ENCODE measurements at regions not wholly inside any gene's neighbourhood (a gene's known extent, or its start where the extent isn't known, plus 50 kb on each side); places are given as distances from the start of the nearest gene placed in this dataset.
"Not testable (repeated sequence)": the region's sequence is repeated elsewhere in the genome, so short reads cannot be mapped to it uniquely, and the experiment has no call there.

DNA sequence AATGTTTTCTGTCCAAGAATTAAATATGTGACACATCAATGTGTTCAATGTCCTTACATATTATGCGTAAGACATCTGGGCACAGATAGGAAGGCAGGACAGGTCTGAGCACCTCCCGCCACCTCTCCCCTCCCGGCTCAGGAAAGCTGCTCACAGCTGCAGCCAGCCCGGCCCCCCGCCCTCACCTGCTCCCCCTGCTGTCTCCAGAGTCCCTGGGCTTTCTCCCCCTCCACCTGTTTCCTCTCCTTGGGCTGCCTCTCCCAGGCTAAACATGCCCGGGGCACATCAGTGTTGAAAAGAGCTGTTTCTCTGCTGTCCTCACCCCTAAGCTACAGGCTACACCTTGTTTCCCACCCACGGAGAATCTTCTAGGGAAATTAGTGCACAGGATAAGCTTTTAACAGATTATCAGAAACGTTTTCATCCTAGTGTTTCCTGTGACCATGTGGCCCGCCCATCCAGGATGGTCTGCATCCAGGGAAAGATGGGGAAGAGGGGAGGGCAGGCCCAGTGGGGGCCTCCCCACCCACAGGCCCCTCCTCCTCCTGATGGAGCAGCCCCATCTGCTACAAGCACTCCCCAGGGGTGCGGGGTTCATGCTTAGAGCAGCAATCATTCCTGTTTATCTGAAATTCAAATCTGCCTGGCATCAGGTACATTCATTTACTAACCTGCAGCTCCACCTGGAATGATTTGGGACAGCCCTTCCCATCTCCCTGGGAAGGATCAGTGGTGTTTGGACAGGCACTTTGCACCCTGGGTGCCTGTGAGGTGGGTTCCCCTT is 273.8 kb upstream of the SFSWAP start:
- no peak for DNase-seq (ENCODE audit: low read depth in 2 of 2)

DNA sequence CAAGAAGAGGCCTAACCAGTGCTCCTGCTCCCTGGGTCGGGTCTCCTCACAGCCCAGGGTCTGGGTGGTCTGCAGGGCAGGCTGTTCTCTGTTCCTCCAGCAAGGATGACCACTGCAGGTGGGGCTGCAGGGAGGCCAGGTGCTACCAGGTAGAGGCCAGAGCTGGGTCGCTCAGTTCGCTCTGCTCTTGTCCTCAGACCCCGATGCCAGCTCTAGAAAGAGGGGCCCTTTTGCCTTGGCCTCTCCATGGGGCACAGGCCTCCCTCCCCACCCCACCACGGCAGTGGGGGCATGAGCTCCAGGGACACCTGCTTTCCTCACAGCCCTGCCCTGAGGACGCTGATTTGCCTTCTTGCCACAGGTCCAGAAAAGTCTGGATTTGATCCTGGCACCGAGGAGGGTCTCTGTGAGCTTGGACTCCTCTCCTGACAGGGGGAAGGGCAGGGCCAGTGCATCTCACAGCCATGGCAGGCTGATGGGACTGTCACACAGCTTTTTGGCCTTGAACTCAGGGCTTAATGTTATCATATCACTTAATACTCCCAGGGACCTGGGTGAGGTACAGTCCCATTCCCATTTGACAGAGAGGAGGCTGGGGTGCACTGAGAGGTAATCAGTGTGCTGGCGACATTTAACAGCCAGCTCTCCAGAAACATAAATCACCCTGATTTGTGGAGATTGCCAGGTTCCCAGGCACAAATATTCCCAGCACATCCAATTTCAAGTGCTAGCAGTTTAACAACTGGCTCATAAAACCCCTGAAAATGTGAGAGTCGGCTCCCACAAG is 273.0 kb upstream of the SFSWAP start:
- no peak for DNase-seq (ENCODE audit: low read depth in 2 of 2)

DNA sequence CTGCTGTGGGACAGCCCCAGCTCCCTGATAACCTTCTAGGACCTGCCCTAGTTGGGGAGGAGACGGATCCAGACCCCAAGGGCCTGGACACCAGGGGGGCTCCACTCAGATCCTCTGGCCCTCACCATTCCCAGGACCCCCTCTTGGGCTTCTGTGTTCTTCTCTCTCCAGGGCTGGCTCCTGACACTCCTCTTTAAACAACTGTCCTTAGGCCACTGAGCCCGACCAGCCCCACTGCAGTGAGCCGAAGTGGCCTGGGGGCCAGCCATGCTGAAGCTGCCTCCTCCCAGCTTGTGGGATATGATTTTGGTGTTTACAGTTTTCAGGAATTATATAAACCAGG is 272.4 kb upstream of the SFSWAP start:
- DNase-seq (ENCODE audit: low read depth in 2 of 2), result not testable (repeated sequence)

DNA sequence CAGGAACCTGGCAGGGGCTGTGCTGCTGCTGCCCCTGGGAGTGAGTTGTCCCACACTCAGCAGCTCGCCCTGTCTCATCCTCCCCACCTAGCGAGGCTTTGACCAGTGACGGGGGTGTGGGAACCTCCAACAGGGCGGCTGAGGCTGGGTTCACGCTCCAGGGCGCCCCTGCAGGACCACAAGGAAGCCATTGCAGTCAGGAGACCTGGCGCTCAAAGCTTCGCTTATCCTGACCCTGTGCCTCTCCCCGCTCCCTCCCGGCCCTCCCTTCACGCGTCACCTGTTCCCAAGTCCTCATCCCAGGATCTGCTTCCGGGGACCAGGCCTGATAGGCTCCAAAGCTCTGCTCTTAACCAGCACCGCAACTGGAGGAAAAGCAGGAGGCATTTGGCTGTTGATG is 272.0 kb upstream of the SFSWAP start:
- no peak for DNase-seq (ENCODE audit: low read depth in 2 of 2)

DNA sequence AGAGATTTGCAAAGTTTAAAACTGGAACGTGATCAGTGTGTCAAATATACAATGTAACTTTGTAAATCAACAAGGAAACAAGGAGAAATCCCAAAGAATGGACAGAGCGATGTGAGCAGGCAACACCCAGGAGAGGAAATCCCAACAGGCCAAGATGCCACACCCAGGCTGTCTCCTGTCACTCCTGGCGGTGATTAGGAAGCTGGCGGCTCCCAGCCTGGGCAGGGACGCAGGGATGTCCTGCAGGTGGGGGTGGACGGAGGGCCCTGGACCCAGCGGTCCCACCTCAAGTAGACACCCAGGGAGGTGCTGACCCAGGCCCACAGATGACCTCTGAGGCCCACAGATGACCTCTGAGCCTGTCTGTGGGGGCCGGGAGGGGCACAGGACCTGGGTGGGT is 271.1 kb upstream of the SFSWAP start:
- not testable (repeated sequence) for DNase-seq (ENCODE audit: low read depth in 2 of 2)

DNA sequence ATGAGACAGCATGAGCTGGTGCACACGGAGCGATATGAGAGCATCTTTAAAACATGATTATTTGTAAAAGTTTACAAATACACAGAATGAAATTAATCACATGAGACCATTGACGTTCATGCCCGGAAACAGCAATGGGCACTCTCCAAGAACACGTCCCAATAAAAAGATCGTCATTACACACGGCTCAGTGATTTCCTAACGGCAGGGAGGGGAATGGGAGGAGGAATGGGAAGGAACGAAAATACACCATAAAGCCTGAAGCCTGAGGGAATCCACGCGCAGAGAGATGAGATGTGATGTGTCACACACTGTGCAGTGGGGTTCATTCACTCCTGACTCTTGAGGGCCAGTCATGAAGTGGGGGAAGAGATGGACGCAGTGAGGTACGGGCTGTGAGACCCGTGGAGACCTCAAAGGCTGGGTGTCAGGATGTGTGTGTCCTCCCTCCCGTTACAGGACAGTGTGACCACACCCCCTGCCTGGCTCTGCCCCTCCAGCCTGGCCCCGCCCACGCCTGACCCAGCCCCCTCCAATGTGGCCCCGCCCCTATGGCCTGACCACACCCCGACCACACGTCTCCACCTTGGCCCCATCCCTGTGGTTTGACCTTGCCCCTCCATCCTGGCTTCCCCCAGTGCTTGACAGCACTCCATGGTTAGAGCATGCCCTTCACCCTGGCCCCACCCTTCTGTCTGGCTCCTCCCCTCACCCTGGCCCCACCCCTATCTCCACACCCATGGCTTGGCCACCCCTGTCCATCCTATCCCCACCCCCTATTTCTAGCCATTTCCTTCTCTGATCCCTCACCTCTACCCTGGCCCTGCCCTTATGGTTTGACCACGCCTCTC is 270.5 kb upstream of the SFSWAP start:
- DNase-seq (ENCODE audit: low read depth in 2 of 2), result not testable (repeated sequence)

DNA sequence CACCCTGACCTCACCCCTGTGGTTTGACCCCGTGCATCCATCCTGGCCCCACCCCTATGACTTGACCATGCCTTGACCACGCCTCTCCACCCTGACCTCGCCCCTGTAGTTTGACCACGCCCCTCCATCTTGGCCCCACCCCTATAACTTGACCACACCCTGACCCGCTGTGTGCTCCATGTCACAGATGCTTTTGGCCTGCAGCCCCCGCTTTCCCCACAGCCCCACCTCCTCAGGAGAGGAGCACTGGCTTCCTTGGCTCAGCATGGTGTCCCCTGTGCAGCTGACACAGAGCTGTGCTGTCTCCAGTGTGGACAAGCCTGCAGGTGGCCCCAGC is 269.9 kb upstream of the SFSWAP start:
- DNase-seq (ENCODE audit: low read depth in 2 of 2), result no peak

DNA sequence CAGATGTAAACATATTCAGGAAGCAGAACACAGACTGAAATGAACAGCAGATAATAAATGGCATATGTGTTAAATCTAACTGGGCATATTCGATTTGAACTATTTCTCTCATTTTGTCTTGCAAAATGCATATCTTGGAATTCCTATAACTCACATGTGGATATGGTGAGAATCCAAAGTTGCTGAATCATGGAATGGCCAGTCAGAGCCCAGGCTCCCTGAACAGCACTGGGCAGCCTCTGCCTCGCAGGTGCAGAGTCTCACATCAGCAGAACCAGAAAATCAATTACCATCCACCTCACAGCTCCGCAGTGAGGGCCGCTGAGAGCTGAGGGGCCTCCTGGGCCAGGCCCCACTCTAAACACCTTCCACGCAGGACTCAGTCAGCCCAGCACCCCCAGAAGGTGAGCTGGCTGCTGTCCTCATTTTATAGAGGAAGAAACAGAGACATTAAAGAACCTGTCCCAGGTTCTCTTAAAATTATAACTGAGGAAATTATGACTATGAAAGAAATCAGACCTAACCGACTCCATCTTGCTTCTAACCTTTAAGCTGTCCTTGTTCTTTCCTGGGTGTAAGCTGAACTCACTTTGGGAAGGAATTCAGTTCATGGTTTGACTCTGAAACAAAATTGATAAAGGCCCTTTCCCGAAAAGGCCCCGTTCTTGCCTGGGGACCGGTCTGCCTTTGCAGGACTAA is 269.1 kb upstream of the SFSWAP start:
- DNase-seq (ENCODE audit: low read depth in 2 of 2), result no peak

DNA sequence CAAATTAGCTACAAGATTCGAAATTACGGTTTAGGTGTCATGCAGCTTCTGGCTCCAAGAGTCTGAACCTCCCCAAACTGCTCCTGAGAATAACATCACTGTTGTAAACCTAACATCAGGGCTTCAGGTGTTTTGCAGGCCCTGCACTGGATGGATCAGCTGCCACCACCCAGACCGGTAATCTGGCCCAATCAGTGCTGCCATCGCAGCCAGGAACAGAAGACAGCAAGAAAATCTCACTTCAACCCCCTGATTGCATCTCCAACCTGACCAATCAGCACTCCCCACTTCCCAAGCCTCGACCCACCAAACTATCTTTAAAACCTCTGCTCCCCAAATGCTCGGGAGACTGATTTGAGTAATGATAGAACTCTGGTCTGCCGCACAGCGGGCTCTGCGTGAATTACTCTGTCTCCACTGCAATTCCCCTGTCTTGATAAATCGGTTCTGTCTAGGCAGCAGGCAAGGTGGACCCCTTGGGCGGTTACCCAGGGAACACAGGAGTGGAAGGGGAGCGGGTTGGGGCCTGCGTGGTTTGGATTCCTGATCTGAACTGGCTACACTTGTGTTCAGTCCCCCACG is 268.5 kb upstream of the SFSWAP start:
- DNase-seq (ENCODE audit: low read depth in 2 of 2), result no peak

DNA sequence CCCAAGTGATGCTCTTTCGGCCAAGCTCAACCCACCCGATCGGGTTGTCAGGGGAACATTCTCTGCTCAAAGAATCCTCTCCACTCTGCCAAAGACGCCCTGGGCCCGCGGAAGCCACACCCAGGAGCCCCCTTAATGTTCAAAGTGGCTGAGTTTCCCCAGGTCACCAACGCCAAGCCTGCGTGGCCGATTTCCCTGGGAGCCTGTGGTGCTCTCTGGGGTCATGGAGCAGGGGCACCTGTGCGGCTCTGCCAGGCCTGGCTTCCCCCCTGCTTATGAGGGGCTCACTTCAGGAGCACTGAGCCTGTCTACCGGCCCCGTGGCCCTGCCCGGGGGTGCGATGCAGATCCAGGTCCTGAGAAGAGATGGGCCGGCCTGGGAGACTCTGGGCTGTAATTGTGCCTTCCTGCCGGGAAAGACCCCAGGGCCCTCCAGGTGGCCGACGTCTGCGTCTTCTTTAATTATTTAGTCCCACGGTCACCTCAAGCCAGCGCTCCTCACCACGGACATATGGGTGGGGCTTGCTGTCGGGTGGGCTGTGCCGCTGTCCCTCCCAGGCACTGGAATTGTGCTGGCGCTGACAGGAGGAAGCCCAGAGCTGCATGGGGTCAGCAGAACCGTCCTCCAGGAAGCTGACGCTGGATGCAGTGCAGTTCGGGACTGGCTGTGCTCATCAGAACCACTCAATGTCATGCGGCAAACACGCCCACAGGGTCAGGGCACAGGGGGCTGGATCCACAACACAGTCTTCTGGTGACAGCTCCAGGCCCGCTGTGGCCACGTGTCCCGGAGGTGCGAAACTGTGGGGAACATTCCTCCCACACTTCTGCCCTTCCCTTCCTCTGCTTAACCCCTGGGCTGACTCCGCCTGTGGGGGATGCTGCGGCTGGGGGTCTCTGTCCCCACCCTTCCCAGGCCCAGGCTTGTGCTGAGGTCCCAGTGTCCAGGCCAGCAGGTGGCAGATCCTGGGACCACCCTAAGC is 267.6 kb upstream of the SFSWAP start:
- no peak for DNase-seq (ENCODE audit: low read depth in 2 of 2)

DNA sequence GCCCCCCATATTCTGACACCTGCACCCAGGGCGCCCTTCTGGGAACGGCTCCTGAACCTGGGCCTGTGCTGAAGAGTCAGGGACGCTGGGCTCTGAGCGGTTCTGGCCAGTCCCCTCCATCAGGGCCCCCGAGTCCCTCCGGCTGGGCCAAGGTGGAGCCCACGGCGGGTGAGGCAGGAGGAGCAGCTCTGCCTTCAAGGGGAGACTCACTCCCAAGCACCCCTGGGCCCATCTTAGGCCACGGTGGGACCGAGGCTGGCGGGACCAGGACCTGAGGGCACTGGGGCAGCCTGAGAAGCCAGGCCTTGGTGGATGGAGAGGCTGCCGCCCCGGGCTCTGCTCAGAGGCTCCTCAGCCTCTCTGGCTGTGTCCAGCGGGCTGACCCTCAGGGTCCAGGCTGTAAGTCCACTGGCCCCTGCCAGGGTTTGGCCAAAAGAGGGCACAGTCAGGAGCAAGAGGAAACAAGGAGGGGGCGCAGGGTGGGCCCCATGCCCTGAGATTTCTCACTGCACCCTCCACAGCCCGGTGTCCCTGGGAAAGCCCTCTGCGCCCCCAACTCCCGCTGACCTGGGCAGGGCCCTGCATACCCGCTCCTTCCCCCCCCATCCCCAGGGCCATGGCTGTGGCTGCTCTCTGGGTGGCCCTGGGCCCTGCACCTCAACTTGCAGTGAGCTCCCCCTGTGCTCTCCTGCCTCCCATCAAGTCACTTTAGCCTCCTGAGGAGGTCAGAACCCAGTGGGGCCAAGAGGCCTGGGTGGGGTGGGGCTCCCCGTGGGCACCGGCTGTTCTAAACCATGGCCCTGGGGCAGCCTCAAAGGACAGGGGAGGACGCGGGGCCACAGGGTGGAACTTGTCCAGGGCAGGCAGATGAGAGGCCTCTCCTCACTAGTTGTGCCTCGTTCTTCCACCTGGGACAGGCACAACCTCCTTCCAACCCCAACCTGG is 266.4 kb upstream of the SFSWAP start:
- DNase-seq (ENCODE audit: low read depth in 2 of 2), result no peak

DNA sequence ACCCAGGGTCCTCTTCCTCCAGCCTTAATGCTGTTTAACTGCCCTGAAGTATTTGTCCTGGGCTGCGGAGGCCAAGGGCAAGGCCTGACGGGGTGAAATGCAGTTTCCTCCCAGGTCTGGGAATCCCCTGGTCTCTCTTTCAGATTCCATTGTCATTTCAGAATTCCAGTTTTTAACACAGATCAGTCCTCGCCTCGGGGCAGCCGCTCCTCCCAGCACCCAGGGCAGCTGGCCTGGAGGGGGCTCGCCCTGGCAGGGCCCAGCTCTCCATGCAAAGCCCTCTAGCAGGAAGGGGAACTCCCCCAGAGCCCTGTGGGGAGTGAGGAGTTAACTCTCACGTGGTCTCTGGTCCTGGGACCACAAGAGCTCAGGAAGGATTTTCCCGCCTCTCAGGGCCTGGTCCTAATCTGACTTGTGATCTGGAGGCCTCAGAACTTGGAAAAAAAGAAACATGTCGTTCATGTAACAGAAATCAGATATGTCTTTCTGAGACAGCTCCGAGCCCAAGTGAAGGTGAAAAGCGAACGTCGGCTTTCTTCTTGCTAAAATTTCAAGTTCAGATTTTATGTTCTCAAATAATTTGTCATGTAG is 265.6 kb upstream of the SFSWAP start:
- DNase-seq (ENCODE audit: low read depth in 2 of 2), result no peak

DNA sequence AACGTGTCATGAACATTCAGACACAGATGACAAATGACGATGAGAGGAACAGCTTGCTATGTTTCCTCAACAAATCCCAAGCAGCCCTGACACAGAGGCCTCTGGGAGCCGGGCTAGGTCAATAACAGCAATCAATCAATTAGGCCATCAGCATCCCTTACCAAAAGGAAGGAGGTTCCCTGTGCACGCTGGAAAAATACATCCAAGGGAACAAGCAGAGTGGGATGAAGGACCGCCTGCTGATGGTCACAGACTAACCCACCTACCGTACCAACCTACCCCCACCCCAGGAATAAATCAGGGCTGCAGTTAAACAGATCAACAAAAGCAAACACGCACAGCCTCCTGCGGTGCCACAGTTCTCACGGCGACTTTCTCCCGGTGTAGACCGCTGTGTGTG is 265.1 kb upstream of the SFSWAP start:
- DNase-seq (ENCODE audit: low read depth in 2 of 2), result no peak

DNA sequence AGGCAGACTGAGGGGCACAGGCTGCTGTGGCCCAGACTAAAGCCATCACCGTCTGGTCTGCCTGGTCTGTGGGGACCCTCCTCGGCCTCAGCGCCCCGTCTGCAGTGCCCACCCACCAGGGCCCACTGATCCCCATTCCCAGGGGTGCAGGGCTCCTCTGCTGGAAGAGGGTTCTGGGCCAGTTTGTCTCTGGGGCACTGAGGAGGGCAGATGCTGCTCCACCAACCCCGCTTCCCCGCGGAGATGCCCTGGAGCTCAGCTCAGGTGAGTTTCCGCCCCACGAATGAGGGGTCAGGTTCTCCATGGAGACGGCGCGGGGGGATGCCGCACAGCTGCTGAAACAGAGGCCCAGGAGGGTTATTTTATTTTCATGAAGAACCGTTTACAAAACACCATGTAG is 263.3 kb upstream of the SFSWAP start:
- DNase-seq (ENCODE audit: low read depth in 2 of 2), result not testable (repeated sequence)

DNA sequence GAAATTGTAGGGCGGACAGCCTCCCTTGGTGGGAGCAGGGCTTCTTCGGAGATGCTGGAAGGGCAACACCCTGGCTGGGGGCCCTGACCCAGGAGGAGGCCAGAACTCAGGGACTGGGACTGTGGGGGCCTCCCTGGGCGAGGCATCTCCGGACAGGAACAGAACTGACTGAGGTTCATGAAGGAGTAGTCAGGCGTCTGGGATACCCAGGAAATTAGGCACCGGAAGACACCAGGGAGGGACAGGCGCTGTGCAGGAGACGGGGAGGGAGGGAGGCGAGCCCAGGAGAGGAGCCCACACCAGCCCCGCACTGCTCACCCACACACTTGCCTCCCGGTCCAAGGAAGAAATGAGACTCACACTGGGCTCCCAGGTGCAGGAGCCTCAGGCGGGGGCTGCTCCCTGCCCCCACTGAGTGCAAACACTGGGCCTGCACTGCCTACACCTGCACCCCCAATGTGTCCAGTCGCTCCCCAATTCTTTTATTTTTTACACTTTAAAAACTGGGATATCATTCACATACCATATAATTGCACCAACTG is 262.6 kb upstream of the SFSWAP start:
- no peak for DNase-seq (ENCODE audit: low read depth in 2 of 2)

DNA sequence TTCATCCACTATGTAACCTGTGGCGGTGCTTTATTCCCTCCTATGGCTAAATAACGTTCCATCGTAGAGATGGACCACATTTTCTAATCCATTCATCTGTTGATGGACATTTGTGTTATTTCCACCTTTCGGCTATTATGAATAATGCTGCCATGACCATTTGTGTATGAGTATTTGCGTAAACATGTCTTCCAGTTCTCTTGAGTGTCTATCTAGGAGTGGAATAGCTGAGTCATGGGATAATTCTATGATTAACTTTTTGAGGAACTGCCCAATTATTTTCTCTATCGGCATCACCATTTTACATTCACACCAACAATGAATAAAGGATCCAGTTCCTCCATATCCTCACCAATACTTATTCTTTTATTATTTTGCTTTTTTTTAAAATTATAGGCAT is 261.9 kb upstream of the SFSWAP start:
- no peak for DNase-seq (ENCODE audit: low read depth in 2 of 2)

DNA sequence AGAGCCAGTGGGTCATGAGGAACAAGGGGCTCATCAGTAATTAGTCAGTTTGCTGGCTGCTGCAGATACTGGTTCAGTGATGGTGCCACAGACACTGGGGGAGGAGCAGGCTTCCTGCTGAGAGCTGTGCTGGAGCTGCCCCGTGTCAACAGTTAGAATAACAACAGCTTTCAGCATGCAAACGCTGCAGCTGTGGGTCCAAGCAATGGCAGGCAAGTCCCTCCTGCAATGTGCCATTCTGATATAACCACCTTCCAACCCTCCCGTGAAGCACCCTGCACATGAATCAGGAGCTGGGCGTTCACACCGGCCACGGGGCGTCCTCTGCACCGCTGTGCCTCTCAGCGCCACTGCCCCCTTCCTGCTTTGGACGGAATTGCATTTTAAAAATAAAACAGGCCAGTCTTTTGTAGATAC is 258.4 kb upstream of the SFSWAP start:
- peak in 1 of 2 experiments; percentile 10 for DNase-seq (ENCODE audit: low read depth in 2 of 2)

DNA sequence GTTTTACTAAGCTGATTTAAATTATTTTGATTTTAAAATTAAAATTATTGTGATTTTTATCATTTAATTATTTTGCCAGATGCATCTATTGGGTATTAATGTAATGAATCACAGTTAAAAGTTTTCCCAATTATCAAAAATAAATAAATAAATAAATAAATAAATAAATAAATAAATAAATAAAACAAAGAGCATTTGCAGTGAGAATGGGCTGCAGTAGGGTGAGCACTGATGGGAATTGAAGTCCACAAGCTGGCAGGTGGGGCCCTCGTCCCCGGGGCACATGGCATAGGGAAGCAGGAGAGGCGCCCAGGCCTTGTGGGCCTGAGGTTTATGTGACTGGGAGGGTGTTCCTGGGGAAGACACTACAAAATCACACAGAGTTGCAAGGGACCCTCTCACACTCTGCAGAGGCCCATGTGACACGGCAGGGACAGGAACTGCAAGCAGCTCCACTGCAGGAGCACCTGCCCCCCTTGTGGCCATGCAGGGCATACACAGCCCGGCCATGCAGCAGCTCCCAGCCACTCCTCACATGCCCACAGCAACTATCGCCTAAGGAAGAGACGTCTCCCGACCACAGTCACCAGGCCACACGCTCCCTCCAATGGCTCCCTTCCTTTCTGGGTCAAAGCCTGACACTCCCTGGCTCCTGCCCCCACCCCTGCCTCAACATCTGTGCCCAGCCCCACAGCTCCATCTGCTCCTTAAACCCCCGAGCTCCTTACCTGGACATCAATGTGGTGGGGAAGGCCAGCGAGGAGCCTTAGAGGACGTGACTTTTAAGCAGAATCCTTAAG is 256.3 kb upstream of the SFSWAP start:
- peak; percentile 14 to 37 for DNase-seq (ENCODE audit: low read depth in 2 of 2)

Data from stimulated activated CD4-positive, alpha-beta T cell treated with anti-CD3 and anti-CD28 coated beads, Interleukin-12 subunit alpha, Interleukin-12 subunit beta, amount 100 ng/mL, for 24 hours (primary cell).